A549 (cell line): ENCODE measurements at regions not wholly inside any gene's neighbourhood (a gene's known extent, or its start where the extent isn't known, plus 50 kb on each side); places are given as distances from the start of the nearest gene placed in this dataset.

Source experiments
- ATAC-seq, 2 experiments: fragments of 200-7000 bp in 1 of 2; fragments of >200 bp in 1 of 2; cut with Nextera tagmentation in 1 of 2; cut with Tn5 transposase in 1 of 2; 3 replicates each; pipeline versions ENCODE4 v1.8.0 to v1.9.1; 2018 to 2020; ENCODE audit warnings: mild to moderate bottlenecking in 1 of 2, moderate library complexity in 1 of 2
- CTCF ChIA-PET: fragments of 300-600 bp; sonication (Branson Sonifier 250); formaldehyde crosslinking; extraction: SDS; loops from one replicate; lab custom pipeline; 2021; ENCODE audit warnings: antibody characterized with exemption, inconsistent platforms; lab: Yijun Ruan, JAX
- POLR2A ChIA-PET: fragments of 350-600 bp; formaldehyde crosslinking; extraction: SDS; loops from one replicate; lab custom pipeline; 2021; ENCODE audit warnings: antibody characterized with exemption, inconsistent platforms; lab: Yijun Ruan, JAX
- DNase-seq, 2 experiments: peaks; one replicate each; pipeline versions ENCODE4 v3.0.0 to v3.0.0-alpha.2; 2011 to 2016; ENCODE audit warnings: low read depth in 1 of 2, low spot score in 1 of 2
- FAIRE-seq: peaks from 2 replicates; lab custom pipeline; 2011; peaks lifted over from hg19 to GRCh38; lab: Jason Lieb, UNC
- H3K27ac ChIP-seq, 2 experiments: fragments of >200 bp; sonication (Bioruptor Twin); formaldehyde crosslinking; 3 replicates each; pipeline ENCODE4 v1.5.1; 2016 to 2017
- H3K4me1 ChIP-seq: fragments of >200 bp; sonication (Bioruptor Twin); formaldehyde crosslinking; 3 replicates; pipeline ENCODE4 v1.6.1; 2016
- H3K4me2 ChIP-seq: fragments of >200 bp; sonication (Bioruptor Twin); formaldehyde crosslinking; 3 replicates; pipeline ENCODE4 v1.6.1; 2016
- H3K4me3 ChIP-seq: fragments of >200 bp; sonication (Bioruptor Twin); formaldehyde crosslinking; 3 replicates; pipeline ENCODE4 v1.5.1; 2016
- H3K9me3 ChIP-seq: fragments of >200 bp; sonication (Bioruptor Twin); formaldehyde crosslinking; 3 replicates; pipeline ENCODE4 v1.6.1; 2016
- BCL3 ChIP-seq: fragments of >200 bp; sonication (Bioruptor Twin); formaldehyde crosslinking; IDR thresholded peaks from 3 replicates; pipeline ENCODE4 v1.6.1; 2016
- CBX2 ChIP-seq: fragments of 200-600 bp; sonication (generic); IDR thresholded peaks from 2 replicates; pipeline ENCODE4 v1.6.1; 2016; ENCODE audit warnings: low read depth, mild to moderate bottlenecking, borderline replicate concordance
- CHD2 ChIP-seq: fragments of 150-350 bp; IDR thresholded peaks from 2 replicates; pipeline ENCODE4 v1.6.1; 2014; ENCODE audit warnings: low read length; ENCODE audit not compliant: partially characterized antibody
- CHD4 ChIP-seq: fragments of 200-600 bp; sonication (generic); IDR thresholded peaks from 2 replicates; pipeline ENCODE4 v1.6.1; 2016; ENCODE audit warnings: antibody characterized with exemption, mild to moderate bottlenecking, borderline replicate concordance
- EHMT2 ChIP-seq: fragments of 200-600 bp; sonication (generic); IDR thresholded peaks from 2 replicates; pipeline ENCODE4 v1.6.1; 2016; ENCODE audit warnings: antibody characterized with exemption, low read depth, mild to moderate bottlenecking, moderate library complexity
- ELK1 ChIP-seq: fragments of 150-350 bp; IDR thresholded peaks from 2 replicates; pipeline ENCODE4 v1.6.1; 2014; ENCODE audit warnings: low read depth, mild to moderate bottlenecking, low read length
- EP300 ChIP-seq, 2 experiments: fragments of >200 bp; sonication (Bioruptor Twin); formaldehyde crosslinking; IDR thresholded peaks; 2 replicates in 1 of 2; 3 replicates in 1 of 2; pipeline ENCODE4 v1.6.1; 2016 to 2017
- FOSB ChIP-seq: fragments of 250-450 bp; sonication (Bioruptor Pico); IDR thresholded peaks from 2 replicates; pipeline ENCODE4 v1.5.0; 2020; ENCODE audit warnings: mild to moderate bottlenecking, moderate library complexity
- HDAC2 ChIP-seq: fragments of 200-600 bp; sonication (generic); IDR thresholded peaks from 2 replicates; pipeline ENCODE4 v1.6.1; 2016
- HES2 ChIP-seq: fragments of >200 bp; sonication (Bioruptor Twin); formaldehyde crosslinking; IDR thresholded peaks from 2 replicates; pipeline ENCODE4 v1.6.1; 2016
- HOXA7 ChIP-seq: fragments of 250-450 bp; sonication (Bioruptor Pico); IDR thresholded peaks from 2 replicates; pipeline ENCODE4 v1.5.0; 2020; ENCODE audit warnings: mild to moderate bottlenecking, moderate library complexity
- HOXB5 ChIP-seq: fragments of 250-450 bp; sonication (Bioruptor Pico); IDR thresholded peaks from 2 replicates; pipeline ENCODE4 v1.5.0; 2020; ENCODE audit warnings: mild to moderate bottlenecking, moderate library complexity
- JUNB ChIP-seq: fragments of >200 bp; sonication (Bioruptor Twin); formaldehyde crosslinking; IDR thresholded peaks from 2 replicates; pipeline ENCODE4 v1.6.1; 2016
- KDM5A ChIP-seq: fragments of 200-600 bp; sonication (generic); IDR thresholded peaks from 2 replicates; pipeline ENCODE4 v1.6.1; 2016; ENCODE audit warnings: antibody characterized with exemption, mild to moderate bottlenecking
- MAFK ChIP-seq: fragments of 450-650 bp; IDR thresholded peaks from 2 replicates; pipeline ENCODE4 v1.6.1; 2014; ENCODE audit not compliant: partially characterized antibody
- MAZ ChIP-seq: fragments of 150-350 bp; IDR thresholded peaks from 2 replicates; pipeline ENCODE4 v1.6.1; 2014; ENCODE audit warnings: antibody characterized with exemption, low read depth, low read length, borderline replicate concordance
- NPAS2 ChIP-seq: fragments of 250-450 bp; sonication (Bioruptor Pico); IDR thresholded peaks from 2 replicates; pipeline ENCODE4 v1.8.0; 2022; ENCODE audit warnings: mild to moderate bottlenecking, moderate library complexity, borderline replicate concordance
- POLR2AphosphoS2 ChIP-seq: conservative IDR thresholded peaks from 2 replicates; pipeline ENCODE4 v1.6.1; 2012; ENCODE audit warnings: low read length, improper control_type of control experiment, inconsistent platforms
- RARB ChIP-seq: fragments of 250-450 bp; sonication (Bioruptor Pico); IDR thresholded peaks from 2 replicates; pipeline ENCODE4 v1.8.0; 2021; ENCODE audit warnings: mild to moderate bottlenecking, moderate library complexity
- RNF2 ChIP-seq: fragments of 200-600 bp; sonication (generic); IDR thresholded peaks from 2 replicates; pipeline ENCODE4 v1.6.1; 2016; ENCODE audit warnings: low read depth, mild to moderate bottlenecking, antibody characterized with exemption, moderate library complexity, borderline replicate concordance
- SMC3 ChIP-seq: fragments of >200 bp; sonication (Bioruptor Twin); formaldehyde crosslinking; IDR thresholded peaks from 3 replicates; pipeline ENCODE4 v1.6.1; 2018; ENCODE audit warnings: inconsistent platforms
- SREBF2 ChIP-seq: fragments of 450-650 bp; IDR thresholded peaks from 2 replicates; pipeline ENCODE4 v1.6.1; 2014; ENCODE audit warnings: mild to moderate bottlenecking, moderate library complexity
- TFCP2L1 ChIP-seq: fragments of 250-450 bp; sonication (Bioruptor Pico); IDR thresholded peaks from 2 replicates; pipeline ENCODE4 v1.5.0; 2021; ENCODE audit warnings: mild to moderate bottlenecking
- ZNF302 ChIP-seq: fragments of 250-450 bp; sonication (Bioruptor Pico); IDR thresholded peaks from 2 replicates; pipeline ENCODE4 v1.9.0; 2021; ENCODE audit warnings: inconsistent platforms, mild to moderate bottlenecking, moderate library complexity
- WGBS: methylation state at CpG from one replicate; pipeline ENCODE4 v1.1.6; 2017; ENCODE audit errors: missing lambda C conversion rate; 5-methylcytosine and 5-hydroxymethylcytosine counted together
- TF ChIP-seq, protein P1 (sequence below): fragments of 250-450 bp; sonication (Bioruptor Pico); IDR thresholded peaks from 2 replicates; pipeline ENCODE4 v1.5.0; 2021; ENCODE audit warnings: mild to moderate bottlenecking, moderate library complexity, borderline replicate concordance

GRCh38 chr14:55500219-55500701 lies 59.8 kb upstream of the TBPL2 start:
- Histone ChIP-seq H3K4me3 (no peak overlapping the region), H3K27ac (no peak overlapping the region), H3K4me2 (no peak overlapping the region), H3K9me3 (no peaks in the 10 kb centered on the region), H3K4me1 (0 out of 3 replicates have a peak, but pooled peaks cover 6% of the 10 kb centered on the region)
- CTCF ChIA-PET = no interaction called here
- TF ChIP-seq ELK1 (no peak), EHMT2 (no peak)
- DNase-seq (no peak), ATAC-seq (no peak), FAIRE-seq (no peak)
- 82% methylated on average over 11 of the region's 11 CpGs for WGBS
- POLR2A ChIA-PET = no interaction called here

GRCh38 chr14:55500708-55501107 lies 60.3 kb upstream of the TBPL2 start:
- ChIA-PET POLR2A (no interaction called here), CTCF (no interaction called here)
- H3K9me3 ChIP-seq = no peaks in the 10 kb centered on the region
- FAIRE-seq (no peak), ATAC-seq (no peak), DNase-seq (no peak)
- TF ChIP-seq BCL3 (no peak), HDAC2 (no peak), KDM5A (no peak), MAFK (no peak), MAZ (no peak), RNF2 (no peak), ZNF302 (CRISPR knock-in tag) (no peak), CHD2 (no peak), TFCP2L1 (CRISPR knock-in tag) (no peak), CHD4 (no peak), HOXA7 (CRISPR knock-in tag) (no peak), EHMT2 (no peak)
- 0 out of 3 replicates have a peak, but pooled peaks cover 6% of the 10 kb centered on the region for H3K4me1 ChIP-seq
- no peak overlapping the region for H3K4me3 ChIP-seq
- 61% methylated on average over 3 of the region's 3 CpGs for WGBS
- H3K4me2 ChIP-seq = no peak overlapping the region
- H3K27ac ChIP-seq = no peak overlapping the region

DNA sequence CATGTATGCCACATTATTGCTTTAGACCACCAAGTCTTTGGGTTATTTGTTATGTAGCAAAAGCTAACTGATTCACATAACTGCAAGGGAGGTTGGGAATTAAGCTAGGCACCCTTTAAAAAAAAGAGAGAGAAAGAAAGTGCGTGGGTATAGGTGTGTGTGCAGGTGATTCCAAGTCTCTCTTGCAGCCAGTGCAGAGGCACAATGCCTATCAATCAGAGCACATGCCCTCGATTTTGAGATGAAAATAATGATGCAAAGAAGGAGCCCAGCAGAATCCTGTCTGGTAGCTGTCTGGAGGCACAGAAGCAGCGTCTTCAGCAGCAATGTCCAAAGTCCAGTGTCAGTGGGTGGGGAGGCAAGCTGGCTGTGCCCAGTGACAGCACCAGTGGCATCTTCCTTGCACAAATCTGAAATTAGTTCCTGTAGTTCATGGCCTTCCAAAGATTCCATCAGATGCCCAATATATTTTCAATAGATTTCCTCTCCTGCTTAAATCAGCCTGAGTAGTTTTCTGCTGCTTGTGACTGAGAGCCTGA lies 62.4 kb upstream of the TBPL2 start:
- Histone ChIP-seq H3K4me1 (0 out of 3 replicates have a peak, but pooled peaks cover 6% of the 10 kb centered on the region), H3K4me3 (no peak overlapping the region), H3K4me2 (peak overlapping the region; percentile 24), H3K27ac (no peak overlapping the region), H3K9me3 (no peaks in the 10 kb centered on the region)
- DNase-seq (no peak), FAIRE-seq (no peak), ATAC-seq (no peak; a peak in 1 of 6 replicates)
- TF ChIP-seq RARB (CRISPR knock-in tag) (no peak), NPAS2 (CRISPR knock-in tag) (no peak), JUNB (no peak), HES2 (no peak), SMC3 (no peak), CBX2 (no peak), SREBF2 (no peak), FOSB (CRISPR knock-in tag) (no peak), EP300 (IDR thresholded peaks at IDR 0.05) (no peak), HOXB5 (no peak), POLR2AphosphoS2 (no peak)
- TF ChIP-seq, protein P1, sequence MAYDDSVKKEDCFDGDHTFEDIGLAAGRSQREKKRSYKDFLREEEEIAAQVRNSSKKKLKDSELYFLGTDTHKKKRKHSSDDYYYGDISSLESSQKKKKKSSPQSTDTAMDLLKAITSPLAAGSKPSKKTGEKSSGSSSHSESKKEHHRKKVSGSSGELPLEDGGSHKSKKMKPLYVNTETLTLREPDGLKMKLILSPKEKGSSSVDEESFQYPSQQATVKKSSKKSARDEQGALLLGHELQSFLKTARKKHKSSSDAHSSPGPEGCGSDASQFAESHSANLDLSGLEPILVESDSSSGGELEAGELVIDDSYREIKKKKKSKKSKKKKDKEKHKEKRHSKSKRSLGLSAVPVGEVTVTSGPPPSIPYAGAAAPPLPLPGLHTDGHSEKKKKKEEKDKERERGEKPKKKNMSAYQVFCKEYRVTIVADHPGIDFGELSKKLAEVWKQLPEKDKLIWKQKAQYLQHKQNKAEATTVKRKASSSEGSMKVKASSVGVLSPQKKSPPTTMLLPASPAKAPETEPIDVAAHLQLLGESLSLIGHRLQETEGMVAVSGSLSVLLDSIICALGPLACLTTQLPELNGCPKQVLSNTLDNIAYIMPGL (CRISPR knock-in tag) = no peak
- CTCF ChIA-PET = interaction anchor here (0.6 kb wide), 1 partner anchor 18 kb away, joined by 3 read pairs; no protein-coding TSS in a partner anchor
- WGBS = 33% methylated on average over 3 of the region's 3 CpGs
- POLR2A ChIA-PET = no interaction called here
